HG03342 (cell line): ENCODE measurements at regions not wholly inside any gene's neighbourhood (a gene's known extent, or its start where the extent isn't known, plus 50 kb on each side); places are given as distances from the start of the nearest gene placed in this dataset.
"Not testable (repeated sequence)": the region's sequence is repeated elsewhere in the genome, so short reads cannot be mapped to it uniquely, and the experiment has no call there.

Source experiments
- ATAC-seq: cut with Tn5 transposase; IDR thresholded peaks from one replicate; pipeline ENCODE4 v1.9.1; 2021; ENCODE audit warnings: mild to moderate bottlenecking, moderate library complexity; ENCODE audit not compliant: unreplicated experiment

GRCh38 chr2:198544461-198544860, 740.1 kb downstream of the PLCL1 start:
- ATAC-seq, result no peak

DNA sequence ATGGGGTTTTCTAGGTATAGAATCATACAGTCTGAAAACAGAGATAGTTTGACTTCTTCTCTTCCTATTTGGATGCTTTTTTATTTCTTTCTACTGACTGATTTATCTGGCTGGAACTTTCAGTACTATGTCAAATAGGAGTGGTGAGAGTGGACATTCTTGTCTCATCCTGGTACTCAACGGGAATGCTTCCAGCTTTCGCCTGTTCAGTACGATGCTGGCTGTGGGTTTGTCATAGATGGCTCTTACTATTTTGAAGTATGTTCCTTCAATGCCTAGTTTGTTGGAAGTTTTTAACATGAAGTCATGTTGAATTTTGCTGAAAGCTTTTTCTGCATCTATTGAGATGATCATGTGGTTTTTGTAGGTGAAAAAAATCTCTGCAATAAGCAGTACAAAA, 730.4 kb downstream of the PLCL1 start:
- no peak for ATAC-seq

DNA sequence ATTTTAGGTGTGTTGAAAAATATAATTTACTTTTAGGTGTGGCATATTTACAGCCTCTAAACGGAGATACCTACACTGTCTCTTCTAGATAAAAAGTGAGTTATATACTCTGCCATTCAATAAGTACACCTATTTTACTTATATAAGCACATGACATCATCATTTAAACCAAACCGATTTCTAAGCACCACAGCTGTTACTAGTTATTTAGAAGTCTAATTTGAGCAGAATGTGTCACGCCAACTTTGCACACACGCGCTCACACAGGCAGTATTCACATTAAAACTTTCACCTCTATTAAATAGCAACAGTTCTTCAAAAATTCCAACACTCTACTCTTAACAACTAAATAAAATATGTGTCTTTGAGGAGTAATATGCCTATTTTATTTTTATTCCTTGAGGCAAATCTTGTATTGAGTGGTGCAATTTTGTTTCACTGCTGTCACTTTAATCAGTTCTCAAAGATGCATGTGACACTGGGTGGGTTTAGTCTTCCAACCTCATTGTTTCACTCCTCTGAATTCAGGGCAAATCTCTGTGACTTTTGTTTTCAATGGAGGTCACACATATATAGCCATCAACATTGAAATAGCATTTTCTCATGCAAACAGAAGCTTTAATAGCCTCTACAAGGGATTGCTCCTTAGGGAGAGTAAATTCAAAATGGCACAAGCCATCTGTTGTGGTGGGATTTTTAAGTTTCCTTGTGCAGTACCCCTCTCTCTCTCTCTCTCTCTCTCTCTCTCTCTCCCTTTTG, 721.0 kb downstream of the PLCL1 start:
- ATAC-seq, result no peak

DNA sequence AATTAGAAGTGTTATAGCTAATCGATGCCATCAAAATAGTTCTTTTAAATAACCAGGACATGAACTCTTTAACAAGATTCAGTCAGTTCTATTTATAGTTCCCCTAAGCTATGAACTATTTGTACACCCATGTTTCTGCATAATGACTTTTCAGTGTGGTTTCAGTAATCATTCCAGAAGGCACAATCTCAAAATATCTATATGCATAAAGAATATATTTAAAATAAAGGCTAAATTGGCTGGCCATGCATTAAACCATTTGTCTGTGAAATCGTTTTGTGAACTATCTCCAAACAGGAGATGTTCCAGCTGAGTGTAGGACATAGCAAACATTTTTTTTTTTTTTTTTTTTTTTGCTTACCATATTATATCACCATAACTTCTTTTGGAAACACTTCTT, 719.3 kb downstream of the PLCL1 start:
- ATAC-seq, result no peak

GRCh38 chr2:198518935-198519334, 714.5 kb downstream of the PLCL1 start:
- peak; percentile 83 for ATAC-seq

DNA sequence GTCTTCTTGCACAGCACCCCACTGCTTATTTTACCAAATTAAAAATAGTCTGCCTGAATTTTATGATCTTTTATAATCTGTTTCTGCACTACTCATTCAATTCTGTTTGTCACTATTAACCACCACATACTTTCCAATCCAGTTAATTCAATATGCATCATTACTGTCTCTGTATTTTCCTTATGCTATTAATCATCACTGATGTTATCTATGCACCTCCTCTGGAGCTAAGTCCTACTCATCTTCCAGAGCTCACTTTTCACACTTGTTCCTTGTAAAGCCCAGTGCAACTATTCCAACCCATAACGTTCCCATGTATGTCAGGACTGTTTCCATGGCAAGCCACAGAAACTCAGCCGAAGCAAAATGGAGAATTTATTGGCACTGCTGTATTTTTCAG, 713.6 kb downstream of the PLCL1 start:
- no peak for ATAC-seq

GRCh38 chr2:198508610-198509009, 704.2 kb downstream of the PLCL1 start:
- not testable (repeated sequence) for ATAC-seq

DNA sequence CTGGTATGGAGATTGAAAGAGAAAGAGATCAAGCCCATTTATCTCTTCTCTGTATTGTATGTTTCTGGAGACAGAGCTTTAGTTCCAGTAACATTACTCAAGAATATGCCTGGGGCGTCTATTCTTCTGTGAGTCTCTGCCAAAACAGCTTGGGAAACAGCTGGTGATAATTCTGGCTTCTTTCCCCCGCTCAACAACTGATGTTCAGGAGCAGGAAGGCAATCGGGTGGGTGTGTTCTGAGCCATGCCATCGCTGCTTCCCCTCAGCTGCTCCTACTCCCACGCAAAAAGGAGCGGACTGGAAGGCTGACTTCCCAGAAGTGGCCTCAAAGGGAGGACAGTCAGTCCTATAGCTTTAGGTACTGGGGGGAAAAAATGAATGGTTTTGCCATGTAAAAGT, 695.1 kb downstream of the PLCL1 start:
- no peak for ATAC-seq

GRCh38 chr2:198498516-198498915, 694.1 kb downstream of the PLCL1 start:
- ATAC-seq, result no peak

GRCh38 chr2:198498048-198498447, 693.7 kb downstream of the PLCL1 start:
- no peak for ATAC-seq

- no peak for ATAC-seq
These were observed 690.5 kb downstream of the PLCL1 start for GRCh38 chr2:198494931-198495330.

DNA sequence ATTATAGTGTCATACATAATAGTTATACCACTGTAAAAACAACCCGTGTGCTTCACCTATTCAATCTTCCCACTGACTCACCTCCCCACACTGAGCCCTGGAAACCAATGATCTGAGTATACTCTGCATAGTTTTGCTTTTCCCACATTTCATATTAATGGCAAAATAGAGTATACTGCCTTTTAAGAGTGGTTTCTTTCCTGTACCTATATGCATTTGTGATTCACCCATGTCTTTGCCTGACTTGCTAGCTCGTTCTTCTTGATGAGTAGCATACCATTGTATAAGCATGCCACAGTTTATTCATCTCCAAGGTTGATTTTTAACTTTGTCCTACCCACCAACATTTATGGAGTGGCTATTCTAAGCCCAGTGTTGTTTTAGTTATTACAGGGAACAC, 686.4 kb downstream of the PLCL1 start:
- ATAC-seq, result no peak

- ATAC-seq, result no peak
These were observed 684.6 kb downstream of the PLCL1 start for GRCh38 chr2:198488964-198489363.

- ATAC-seq, result no peak
These were observed 678.7 kb downstream of the PLCL1 start for GRCh38 chr2:198483051-198483450.

DNA sequence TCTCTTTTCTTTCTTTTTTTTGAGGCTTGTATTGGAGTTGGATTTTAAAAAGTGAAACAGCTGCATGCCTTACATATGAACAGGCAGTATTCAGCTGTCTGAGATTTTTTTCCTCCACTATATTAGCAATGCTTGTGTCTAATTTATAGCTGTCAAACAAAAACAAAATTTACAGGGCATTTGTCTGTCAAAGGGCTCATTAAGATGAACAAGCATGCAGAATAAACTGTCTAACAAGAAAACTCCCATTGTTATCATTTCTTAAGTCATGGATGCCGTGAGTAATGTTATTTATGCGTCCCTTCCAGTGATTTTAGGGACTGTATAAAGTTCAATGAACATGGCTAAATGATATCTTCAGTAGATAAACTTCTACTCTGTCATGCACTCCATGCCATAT, 674.7 kb downstream of the PLCL1 start:
- no peak for ATAC-seq

DNA sequence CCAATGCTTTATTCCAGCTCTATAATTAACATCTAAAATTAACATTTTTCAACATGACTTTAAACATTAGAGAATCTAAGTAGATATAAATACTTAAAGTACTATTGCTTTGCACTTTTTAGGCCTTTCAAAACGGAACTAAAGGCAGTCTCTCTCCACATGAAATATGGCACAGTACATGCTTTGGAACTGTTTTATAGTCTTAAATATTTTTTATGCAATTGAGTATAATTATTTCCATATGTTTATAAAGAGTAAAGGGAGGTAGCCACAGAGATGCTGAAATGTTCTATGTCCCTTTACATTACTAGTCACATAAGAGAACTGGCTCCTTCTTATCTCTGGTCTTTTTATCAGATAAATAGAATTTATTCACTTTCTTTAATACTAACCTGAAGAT, 674.0 kb downstream of the PLCL1 start:
- ATAC-seq, result no peak

- no peak for ATAC-seq
These were observed 671.6 kb downstream of the PLCL1 start for GRCh38 chr2:198476007-198476406.

- no peak for ATAC-seq
These were observed 666.9 kb downstream of the PLCL1 start for GRCh38 chr2:198471291-198471690.

DNA sequence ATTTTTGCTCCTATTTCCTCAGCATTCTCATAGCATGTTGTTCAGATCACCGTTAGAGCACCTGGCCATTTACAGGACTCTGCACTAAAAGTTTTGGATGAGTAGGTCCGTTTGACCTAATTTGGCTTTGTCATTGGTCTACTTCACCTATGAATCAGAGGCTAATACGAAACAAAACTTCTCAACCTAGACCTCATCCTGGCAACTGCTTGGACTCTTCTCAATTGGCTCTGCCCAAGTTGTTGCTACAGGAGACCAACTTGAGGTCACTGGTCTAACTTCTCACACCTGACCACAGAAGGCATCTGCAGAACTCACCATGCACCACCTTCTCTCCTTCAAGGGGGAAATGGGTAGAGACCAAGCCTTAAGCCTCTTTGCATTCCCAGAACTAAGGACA, 663.7 kb downstream of the PLCL1 start:
- ATAC-seq, result no peak

GRCh38 chr2:198465970-198466369, 661.6 kb downstream of the PLCL1 start:
- ATAC-seq, result no peak

- no peak for ATAC-seq
These were observed 652.0 kb downstream of the PLCL1 start for GRCh38 chr2:198456418-198456817.

- no peak for ATAC-seq
These were observed 649.5 kb downstream of the PLCL1 start for GRCh38 chr2:198453866-198454265.

- peak; percentile 50 for ATAC-seq
These were observed 647.9 kb downstream of the PLCL1 start for GRCh38 chr2:198452327-198452726.
